ENCODE measurements at regions not wholly inside any gene's neighbourhood (a gene's known extent, or its start where the extent isn't known, plus 50 kb on each side); places are given as distances from the start of the nearest gene placed in this dataset.

GRCh38 chr1:234963180-234963903, 165.3 kb downstream of the TOMM20 start (continued):
- 0 out of 2 replicates have a peak, but pooled peaks have one; percentile 29 for TF ChIP-seq RREB1 (CRISPR knock-in tag; IDR thresholded peaks at IDR 0.05)
- TF ChIP-seq ZEB2 (IDR thresholded peaks at IDR 0.05) = no peak
- TF ChIP-seq ARID1B (IDR thresholded peaks at IDR 0.05) = peak; percentile 46
- no peak for TF ChIP-seq HLTF (IDR thresholded peaks at IDR 0.05)
- no peak for TF ChIP-seq GATAD2B (IDR thresholded peaks at IDR 0.05; ENCODE audit: borderline replicate concordance)
- no peak for TF ChIP-seq ZNF253 (CRISPR knock-in tag; conservative IDR thresholded peaks at IDR 0.05)
- 0 out of 2 replicates have a peak, but pooled peaks have one; percentile 75 for TF ChIP-seq NR4A1 (CRISPR knock-in tag; IDR thresholded peaks at IDR 0.05)
- peak; percentile 96 for TF ChIP-seq NR4A1 (tag; IDR thresholded peaks at IDR 0.05)
- peak; percentile 79; the same call in 1 of the 2 replicates for TF ChIP-seq BCL6 (CRISPR knock-in tag; IDR thresholded peaks at IDR 0.05)
- no peak for TF ChIP-seq POLR2A (conservative IDR thresholded peaks at IDR 0.05)
- no peak for TF ChIP-seq ZBTB2 (IDR thresholded peaks at IDR 0.05)
- no peak for TF ChIP-seq ZNF511 (CRISPR knock-in tag; IDR thresholded peaks at IDR 0.05)
- 0 out of 2 replicates have a peak, but pooled peaks have one; percentile 37 for TF ChIP-seq RB1 (IDR thresholded peaks at IDR 0.05; ENCODE audit: low read depth)
- TF ChIP-seq MTA3 (IDR thresholded peaks at IDR 0.05; ENCODE audit: borderline replicate concordance) = no peak
- no peak for TF ChIP-seq RBM17 (IDR thresholded peaks at IDR 0.05; ENCODE audit: borderline replicate concordance, low read depth, low read length)
- peak; percentile 86 for TF ChIP-seq TSHZ1 (CRISPR knock-in tag; IDR thresholded peaks at IDR 0.05)
- no peak for TF ChIP-seq RUNX1 (IDR thresholded peaks at IDR 0.05; ENCODE audit: low read depth)

Measured in K562 (cell line).